GM12878 (cell line): ENCODE measurements at regions not wholly inside any gene's neighbourhood (a gene's known extent, or its start where the extent isn't known, plus 50 kb on each side); places are given as distances from the start of the nearest gene placed in this dataset.

Experiments used
- BACH1 ChIP-seq: fragments of 450-650 bp; IDR thresholded peaks from 2 replicates; pipeline ENCODE4 v1.6.1; 2017; ENCODE audit warnings: mild to moderate bottlenecking, borderline replicate concordance
- BHLHE40 ChIP-seq, 2 experiments: fragments of 450-650 bp in 1 of 2; IDR thresholded peaks; 2 replicates each; pipeline ENCODE4 v1.6.1; 2011 to 2017; ENCODE audit warnings: low read depth in 2 of 2, borderline replicate concordance in 1 of 2, improper control_type of control experiment in 1 of 2, low read length in 1 of 2, mild to moderate bottlenecking in 1 of 2
- CTCF ChIP-seq, 3 experiments: IDR thresholded peaks in 2 of 3; conservative IDR thresholded peaks in 1 of 3; 2 replicates each; pipeline ENCODE4 v1.5.1; 2011; ENCODE audit warnings: low read depth in 3 of 3, low read length in 3 of 3, mild to moderate bottlenecking in 3 of 3, control low read depth in 2 of 3, moderate library complexity in 2 of 3, inconsistent platforms in 1 of 3, mixed read lengths in 1 of 3; ENCODE audit not compliant: control insufficient read depth in 2 of 3, insufficient read depth in 1 of 3; ENCODE audit errors: extremely low read depth in 1 of 3
- MXI1 ChIP-seq: fragments of 150-350 bp; IDR thresholded peaks from 2 replicates; pipeline ENCODE4 v1.6.1; 2011; ENCODE audit warnings: low read depth, mild to moderate bottlenecking, inconsistent platforms, low read length, improper control_type of control experiment
- POLR2A ChIP-seq: IDR thresholded peaks from 2 replicates; pipeline ENCODE4 v1.6.1; 2011; ENCODE audit warnings: low read depth, mild to moderate bottlenecking, low read length
- RFX5 ChIP-seq: IDR thresholded peaks from 2 replicates; pipeline ENCODE4 v1.6.1; 2011; ENCODE audit warnings: low read depth, low read length, improper control_type of control experiment
- SIX5 ChIP-seq: IDR thresholded peaks from 2 replicates; pipeline ENCODE4 v1.6.1; 2011; ENCODE audit warnings: mild to moderate bottlenecking, low read depth, low read length, moderate library complexity; ENCODE audit not compliant: severe bottlenecking
- SPI1 ChIP-seq: IDR thresholded peaks from 2 replicates; pipeline ENCODE4 v1.6.1; 2011; ENCODE audit warnings: low read depth, mild to moderate bottlenecking, low read length, moderate library complexity, borderline replicate concordance; ENCODE audit not compliant: insufficient read depth
- TF ChIP-seq, protein P1 (sequence below): fragments of 450-650 bp; IDR thresholded peaks from 2 replicates; pipeline ENCODE4 v1.6.1; 2014; ENCODE audit warnings: mild to moderate bottlenecking

DNA sequence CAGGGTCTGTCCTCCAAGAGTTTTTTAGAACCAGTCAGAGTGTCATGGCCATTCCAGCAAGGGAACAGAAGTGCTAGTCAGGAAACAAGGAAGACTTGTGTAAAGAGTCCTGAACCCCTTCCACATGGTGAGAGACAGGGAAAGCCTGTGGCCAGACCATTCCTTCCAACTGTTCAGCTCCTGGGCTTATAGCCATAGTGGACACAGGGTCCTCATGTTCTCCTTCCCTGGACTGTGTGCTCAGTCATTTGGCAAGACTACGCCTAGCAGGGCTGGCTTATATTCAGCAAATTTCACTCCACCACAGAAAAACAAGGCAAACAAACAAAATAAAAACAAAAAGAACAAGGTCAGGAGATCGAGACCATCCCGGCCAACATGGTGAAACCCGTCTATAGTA is 60.5 kb downstream of the NRN1 start:
- no peak for TF ChIP-seq BACH1
- TF ChIP-seq, protein P1, sequence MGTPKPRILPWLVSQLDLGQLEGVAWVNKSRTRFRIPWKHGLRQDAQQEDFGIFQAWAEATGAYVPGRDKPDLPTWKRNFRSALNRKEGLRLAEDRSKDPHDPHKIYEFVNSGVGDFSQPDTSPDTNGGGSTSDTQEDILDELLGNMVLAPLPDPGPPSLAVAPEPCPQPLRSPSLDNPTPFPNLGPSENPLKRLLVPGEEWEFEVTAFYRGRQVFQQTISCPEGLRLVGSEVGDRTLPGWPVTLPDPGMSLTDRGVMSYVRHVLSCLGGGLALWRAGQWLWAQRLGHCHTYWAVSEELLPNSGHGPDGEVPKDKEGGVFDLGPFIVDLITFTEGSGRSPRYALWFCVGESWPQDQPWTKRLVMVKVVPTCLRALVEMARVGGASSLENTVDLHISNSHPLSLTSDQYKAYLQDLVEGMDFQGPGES: no peak
- no peak for TF ChIP-seq MXI1
- no peak for TF ChIP-seq RFX5
- no peak for TF ChIP-seq SIX5
- no peak for TF ChIP-seq BHLHE40 (IDR thresholded peaks at IDR 0.05; ENCODE audit: borderline replicate concordance in 1 of 2, low read depth in 2 of 2, low read length in 1 of 2)
- TF ChIP-seq CTCF (IDR thresholded peaks at IDR 0.05 in 2 of 3, conservative IDR thresholded peaks at IDR 0.05 in 1 of 3; ENCODE audit: control insufficient read depth in 2 of 3, extremely low read depth in 1 of 3, insufficient read depth in 1 of 3, low read depth in 3 of 3, low read length in 3 of 3): no peak
- no peak for TF ChIP-seq SPI1
- TF ChIP-seq POLR2A: no peak
